Endothelial cell of umbilical vein (primary cell): ENCODE measurements at regions not wholly inside any gene's neighbourhood (a gene's known extent, or its start where the extent isn't known, plus 50 kb on each side); places are given as distances from the start of the nearest gene placed in this dataset.

Source experiments
- BruUV-seq: library from RNA; stranded (reverse); fragments of 400-500 nt; replicated peaks from 2 replicates; lab custom pipeline; 2021; lab: Mats Ljungman, UMichigan
- CTCF ChIA-PET: fragments of 300-600, 350-600 bp; sonication (Branson Sonifier 250); formaldehyde crosslinking; loops from one replicate; lab custom pipeline; 2021; ENCODE audit warnings: antibody characterized with exemption, inconsistent platforms; lab: Charles Lee
- POLR2A ChIA-PET: fragments of 300-600, 350-600 bp; sonication (Branson Sonifier 250); formaldehyde crosslinking; loops from one replicate; lab custom pipeline; 2021; ENCODE audit warnings: antibody characterized with exemption, inconsistent platforms; lab: Charles Lee
- DNase-seq: peaks from one replicate; pipeline ENCODE4 v3.0.0-alpha.2; 2011; ENCODE audit warnings: low read depth, low spot score
- FAIRE-seq: peaks from 2 replicates; lab custom pipeline; 2011; peaks lifted over from hg19 to GRCh38; lab: Jason Lieb, UNC
- H2AFZ ChIP-seq: 2 replicates; pipeline ENCODE4 v1.6.0; 2012; ENCODE audit warnings: low read depth, low read length, control low read depth, inconsistent platforms
- H3K27ac ChIP-seq: 2 replicates; pipeline ENCODE4 v1.5.1; 2011; ENCODE audit warnings: low read depth, mild to moderate bottlenecking, control low read depth, low read length, moderate library complexity; ENCODE audit not compliant: insufficient read depth
- H3K27me3 ChIP-seq, 2 experiments: 2 replicates each; pipeline versions ENCODE4 v1.6.0 to v1.6.1; 2011; ENCODE audit warnings: low read length in 2 of 2, mixed read lengths in 1 of 2; ENCODE audit not compliant: control insufficient read depth in 2 of 2, insufficient read depth in 2 of 2
- H3K36me3 ChIP-seq, 2 experiments: 2 replicates in 1 of 2; 3 replicates in 1 of 2; pipeline ENCODE4 v1.5.1; 2011; ENCODE audit warnings: low read length in 2 of 2, mild to moderate bottlenecking in 1 of 2, moderate library complexity in 1 of 2; ENCODE audit not compliant: control insufficient read depth in 2 of 2, insufficient read depth in 2 of 2; ENCODE audit errors: extremely low read depth in 1 of 2
- H3K4me1 ChIP-seq: 3 replicates; pipeline ENCODE4 v1.5.1; 2011; ENCODE audit warnings: mild to moderate bottlenecking, low read length; ENCODE audit not compliant: control insufficient read depth, insufficient read depth; ENCODE audit errors: extremely low read depth
- H3K4me2 ChIP-seq: 2 replicates; pipeline ENCODE4 v1.6.1; 2011; ENCODE audit warnings: low read length, control low read depth, mixed read lengths; ENCODE audit not compliant: insufficient read depth
- H3K4me3 ChIP-seq, 3 experiments: fragments of 200-600 bp in 1 of 3; sonication (generic), shearing (Covaris generic) in 1 of 3; replicated peaks in 1 of 3; 2 replicates each; pipeline ENCODE4 v1.5.1; 2011 to 2016; ENCODE audit warnings: control low read depth in 3 of 3, low read length in 3 of 3, mild to moderate bottlenecking in 2 of 3, inconsistent platforms in 1 of 3, low read depth in 1 of 3, moderate library complexity in 1 of 3; ENCODE audit not compliant: insufficient read depth in 1 of 3
- H3K79me2 ChIP-seq: 2 replicates; pipeline ENCODE4 v1.6.0; 2012; ENCODE audit warnings: low read length, inconsistent platforms; ENCODE audit not compliant: control insufficient read depth, insufficient read depth
- H3K9ac ChIP-seq: replicated peaks from 2 replicates; pipeline ENCODE3; 2011; ENCODE audit warnings: low read length, control low read depth; ENCODE audit not compliant: insufficient read depth; ENCODE audit errors: extremely low read depth
- H3K9me1 ChIP-seq: replicated peaks from 3 replicates; pipeline ENCODE4 v1.6.0; 2011; ENCODE audit warnings: mild to moderate bottlenecking, low read length; ENCODE audit not compliant: control insufficient read depth, insufficient read depth; ENCODE audit errors: extremely low read depth
- H3K9me3 ChIP-seq: replicated peaks from 2 replicates; pipeline ENCODE4 v1.5.1; 2012; ENCODE audit warnings: low read length, inconsistent platforms; ENCODE audit not compliant: control insufficient read depth, insufficient read depth
- H4K20me1 ChIP-seq: replicated peaks from 2 replicates; pipeline ENCODE3; 2011; ENCODE audit warnings: mild to moderate bottlenecking, low read length; ENCODE audit not compliant: control insufficient read depth, insufficient read depth; ENCODE audit errors: extremely low read depth
- CTCF ChIP-seq, 2 donors: IDR thresholded peaks; 1 replicate in 1 of 2; 2 replicates in 1 of 2; pipeline ENCODE4 v1.5.1; 2011; ENCODE audit warnings: low read length in 2 of 2, mild to moderate bottlenecking in 2 of 2, moderate library complexity in 2 of 2, control low read depth in 1 of 2, inconsistent platforms in 1 of 2, low read depth in 1 of 2; ENCODE audit not compliant: insufficient read depth in 1 of 2; ENCODE audit errors: extremely low read depth in 1 of 2
- EZH2 ChIP-seq: IDR thresholded peaks from 2 replicates; pipeline ENCODE4 v1.6.1; 2012; ENCODE audit warnings: borderline replicate concordance, low read depth, mild to moderate bottlenecking, moderate library complexity, low read length, inconsistent platforms; ENCODE audit not compliant: severe bottlenecking
- FOS ChIP-seq: IDR thresholded peaks from 2 replicates; pipeline ENCODE4 v1.6.1; 2011; ENCODE audit warnings: mild to moderate bottlenecking, low read length, moderate library complexity, borderline replicate concordance; ENCODE audit not compliant: insufficient read depth
- GATA2 ChIP-seq: IDR thresholded peaks from 2 replicates; pipeline ENCODE4 v1.7.0; 2011; ENCODE audit warnings: low read depth, mild to moderate bottlenecking, moderate library complexity, mixed read lengths, low read length; ENCODE audit not compliant: insufficient read length, insufficient read depth
- JUN ChIP-seq: IDR thresholded peaks from 2 replicates; pipeline ENCODE4 v1.6.1; 2011; ENCODE audit warnings: borderline replicate concordance, low read depth; ENCODE audit not compliant: insufficient read length, insufficient read depth
- MAX ChIP-seq: IDR thresholded peaks from 2 replicates; pipeline ENCODE4 v1.6.1; 2011; ENCODE audit not compliant: insufficient read depth, insufficient read length
- MYC ChIP-seq: IDR thresholded peaks from one replicate; pipeline ENCODE4 v1.6.1; 2011; ENCODE audit warnings: mild to moderate bottlenecking, low read depth, low read length
- POLR2A ChIP-seq: IDR thresholded peaks from 2 replicates; pipeline ENCODE4 v1.6.1; 2012; ENCODE audit warnings: low read depth, mild to moderate bottlenecking, control low read depth, low read length
- POLR2AphosphoS5 ChIP-seq: IDR thresholded peaks from 2 replicates; pipeline ENCODE4 v1.6.1; 2012; ENCODE audit warnings: low read depth, mild to moderate bottlenecking, control low read depth, low read length, moderate library complexity; ENCODE audit not compliant: insufficient read depth
- dilution Hi-C: fragments of 300-500 bp; cut with MboI; formaldehyde crosslinking; loops from one replicate; pipeline ENCODE4 v1.15.0; 2019; ENCODE audit warnings: low sequenced_read_pairs; ENCODE audit not compliant: extremely low pct_ligation_motif_present
- intact Hi-C: fragments of 100-400 bp; cut with micrococcal nuclease; formaldehyde crosslinking; loops from one replicate; pipeline ENCODE4 v1.10.0; 2022

- Histone ChIP-seq H3K79me2 (no peaks in the 10 kb centered on the region), H3K9ac (no peak overlapping the region), H3K9me3 (no peaks in the 10 kb centered on the region), H3K27ac (no peak overlapping the region), H3K9me1 (no peaks in the 10 kb centered on the region), H4K20me1 (no peaks in the 10 kb centered on the region), H3K4me3 (no peak overlapping the region), H3K36me3 (no peaks in the 10 kb centered on the region), H2AFZ (no peak overlapping the region), H3K27me3 (no peaks in the 10 kb centered on the region), H3K4me1 (no peaks in the 10 kb centered on the region), H3K4me2 (no peak overlapping the region)
- dilution Hi-C loops (no loop called here), intact Hi-C loops (no loop called here)
- TF ChIP-seq MYC (no peak), EZH2 (no peak), GATA2 (no peak), POLR2AphosphoS5 (no peak)
- DNase-seq (no peak), FAIRE-seq (no peak)
- POLR2A ChIA-PET: no interaction called here
- CTCF ChIA-PET: no interaction called here
- BruUV-seq: no TSS peak
Observed at GRCh38 chrX:1029494-1029893, 183.0 kb downstream of the CRLF2 start.

GRCh38 chrX:1027680-1028079, 184.8 kb downstream of the CRLF2 start:
- no peaks in the 10 kb centered on the region for H4K20me1 ChIP-seq
- no peaks in the 10 kb centered on the region for H3K9me1 ChIP-seq
- no peaks in the 10 kb centered on the region for H3K9me3 ChIP-seq
- no peaks in the 10 kb centered on the region for H3K27me3 ChIP-seq
- intact Hi-C loops (no loop called here), dilution Hi-C loops (no loop called here)
- no peak overlapping the region for H3K4me2 ChIP-seq
- no peaks in the 10 kb centered on the region for H3K79me2 ChIP-seq
- H3K9ac ChIP-seq: no peak overlapping the region
- BruUV-seq: no TSS peak
- no peak for DNase-seq
- CTCF ChIA-PET: no interaction called here
- POLR2A ChIA-PET: no interaction called here
- no peak for FAIRE-seq
- no peaks in the 10 kb centered on the region for H3K36me3 ChIP-seq
- no peaks in the 10 kb centered on the region for H3K4me1 ChIP-seq
- no peak overlapping the region for H3K4me3 ChIP-seq
- no peak overlapping the region for H3K27ac ChIP-seq
- TF ChIP-seq MAX (no peak), MYC (no peak), CTCF (IDR thresholded peaks at IDR 0.05; ENCODE audit: extremely low read depth in 1 of 2, insufficient read depth in 1 of 2, low read depth in 1 of 2, low read length in 2 of 2) (no peak), GATA2 (no peak), EZH2 (no peak), POLR2AphosphoS5 (no peak), FOS (no peak), JUN (no peak), POLR2A (no peak)
- no peak overlapping the region for H2AFZ ChIP-seq
